ENCODE measurements at regions not wholly inside any gene's neighbourhood (a gene's known extent, or its start where the extent isn't known, plus 50 kb on each side); places are given as distances from the start of the nearest gene placed in this dataset.
"Not testable (repeated sequence)": the region's sequence is repeated elsewhere in the genome, so short reads cannot be mapped to it uniquely, and the experiment has no call there.

GRCh38 chr6:165776691-165777090 is 113.7 kb upstream of the PDE10A start:
- DNase-seq: no peak

GRCh38 chr6:165775721-165776120 is 112.7 kb upstream of the PDE10A start:
- DNase-seq: no peak

GRCh38 chr6:165774903-165775601 is 112.0 kb upstream of the PDE10A start:
- DNase-seq: no peak

GRCh38 chr6:165770397-165771082 is 107.5 kb upstream of the PDE10A start:
- no peak for DNase-seq

GRCh38 chr6:165769884-165770283 is 106.8 kb upstream of the PDE10A start:
- no peak for DNase-seq

GRCh38 chr6:165769401-165769800 is 106.4 kb upstream of the PDE10A start:
- no peak for DNase-seq

GRCh38 chr6:165768961-165769360 is 105.9 kb upstream of the PDE10A start:
- no peak for DNase-seq

- DNase-seq: no peak
Measured at GRCh38 chr6:165767228-165767627, 104.2 kb upstream of the PDE10A start.

GRCh38 chr6:165766457-165766856 is 103.4 kb upstream of the PDE10A start:
- no peak for DNase-seq

GRCh38 chr6:165766026-165766425 is 103.0 kb upstream of the PDE10A start:
- no peak for DNase-seq

GRCh38 chr6:165765256-165765655 is 102.2 kb upstream of the PDE10A start:
- DNase-seq: not testable (repeated sequence)

GRCh38 chr6:165762876-165763275 is 99.8 kb upstream of the PDE10A start:
- no peak for DNase-seq

GRCh38 chr6:165762125-165762524 is 99.1 kb upstream of the PDE10A start:
- no peak for DNase-seq

- DNase-seq: no peak
Measured at GRCh38 chr6:165760803-165761185, 97.8 kb upstream of the PDE10A start.

- no peak for DNase-seq
Measured at GRCh38 chr6:165760126-165760802, 97.2 kb upstream of the PDE10A start.

GRCh38 chr6:165758441-165758840 is 95.4 kb upstream of the PDE10A start:
- DNase-seq: no peak

- DNase-seq: no peak
Measured at GRCh38 chr6:165755583-165755982, 92.5 kb upstream of the PDE10A start.

GRCh38 chr6:165753506-165753905 is 90.5 kb upstream of the PDE10A start:
- no peak for DNase-seq

GRCh38 chr6:165752451-165752850 is 89.4 kb upstream of the PDE10A start:
- no peak for DNase-seq

- no peak for DNase-seq
Measured at GRCh38 chr6:165751486-165751885, 88.4 kb upstream of the PDE10A start.

- DNase-seq: no peak
Measured at GRCh38 chr6:165749163-165749562, 86.1 kb upstream of the PDE10A start.

GRCh38 chr6:165748390-165748789 is 85.3 kb upstream of the PDE10A start:
- DNase-seq: no peak

GRCh38 chr6:165747963-165748362 is 84.9 kb upstream of the PDE10A start:
- DNase-seq: no peak

GRCh38 chr6:165746331-165746730 is 83.3 kb upstream of the PDE10A start:
- DNase-seq: no peak

All from fibroblast of skin of scalp (primary cell).